Nephron progenitor cell (in vitro differentiated cells): ENCODE measurements at regions not wholly inside any gene's neighbourhood (a gene's known extent, or its start where the extent isn't known, plus 50 kb on each side); places are given as distances from the start of the nearest gene placed in this dataset.
"Not testable (repeated sequence)": the region's sequence is repeated elsewhere in the genome, so short reads cannot be mapped to it uniquely, and the experiment has no call there.

Experiments
- DNase-seq: peaks from one replicate; pipeline ENCODE4 v3.0.0; 2021
- H3K27ac Mint-ChIP-seq: 2 replicates; pipeline ENCODE4 v1.8.0; 2021; ENCODE audit warnings: mild to moderate bottlenecking, moderate library complexity, mixed read lengths
- H3K27me3 Mint-ChIP-seq: 2 replicates; pipeline ENCODE4 v1.8.0; 2021; ENCODE audit warnings: mild to moderate bottlenecking, low read depth, mixed read lengths; ENCODE audit not compliant: poor library complexity
- H3K36me3 Mint-ChIP-seq: 2 replicates; pipeline ENCODE4 v1.8.0; 2021; ENCODE audit warnings: low read depth, mixed read lengths
- H3K4me1 Mint-ChIP-seq: 2 replicates; pipeline ENCODE4 v1.8.0; 2021; ENCODE audit warnings: mixed read lengths
- H3K4me3 Mint-ChIP-seq: 2 replicates; pipeline ENCODE4 v1.8.0; 2021; ENCODE audit warnings: mild to moderate bottlenecking, moderate library complexity, mixed read lengths
- H3K9me3 Mint-ChIP-seq: 2 replicates; pipeline ENCODE4 v1.8.0; 2021; ENCODE audit warnings: mild to moderate bottlenecking, moderate library complexity, mixed read lengths
- TF ChIP-seq, protein P1 (sequence below): fragments of 200-600 bp; sonication (generic); IDR thresholded peaks from 2 replicates; pipeline ENCODE4 v1.5.0; 2021; ENCODE audit warnings: antibody characterized with exemption

DNA sequence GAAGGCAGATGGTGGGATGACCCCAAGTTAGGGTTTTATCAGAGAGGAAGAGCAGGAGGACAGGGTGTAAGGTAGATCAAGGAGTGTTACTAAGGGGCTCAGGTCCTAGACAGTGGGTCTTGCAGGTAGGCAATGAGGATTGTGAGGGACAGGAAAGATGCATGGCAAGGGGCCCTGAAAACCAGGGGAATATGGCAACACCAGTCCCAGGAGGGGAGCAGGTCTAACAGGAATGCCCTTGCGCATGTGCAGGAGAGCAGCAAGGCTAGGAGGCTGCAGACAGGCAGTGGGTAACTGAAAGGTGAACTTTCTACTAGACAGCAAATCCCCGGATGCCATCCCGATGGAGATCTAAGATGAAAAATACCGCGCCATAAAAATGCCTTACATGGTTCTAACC lies 211.3 kb downstream of the ALG10 start:
- H3K27me3 Mint-ChIP-seq: no peaks in the 10 kb centered on the region
- peaks cover 5% of the 10 kb centered on the region for H3K36me3 Mint-ChIP-seq
- TF ChIP-seq, protein P1, sequence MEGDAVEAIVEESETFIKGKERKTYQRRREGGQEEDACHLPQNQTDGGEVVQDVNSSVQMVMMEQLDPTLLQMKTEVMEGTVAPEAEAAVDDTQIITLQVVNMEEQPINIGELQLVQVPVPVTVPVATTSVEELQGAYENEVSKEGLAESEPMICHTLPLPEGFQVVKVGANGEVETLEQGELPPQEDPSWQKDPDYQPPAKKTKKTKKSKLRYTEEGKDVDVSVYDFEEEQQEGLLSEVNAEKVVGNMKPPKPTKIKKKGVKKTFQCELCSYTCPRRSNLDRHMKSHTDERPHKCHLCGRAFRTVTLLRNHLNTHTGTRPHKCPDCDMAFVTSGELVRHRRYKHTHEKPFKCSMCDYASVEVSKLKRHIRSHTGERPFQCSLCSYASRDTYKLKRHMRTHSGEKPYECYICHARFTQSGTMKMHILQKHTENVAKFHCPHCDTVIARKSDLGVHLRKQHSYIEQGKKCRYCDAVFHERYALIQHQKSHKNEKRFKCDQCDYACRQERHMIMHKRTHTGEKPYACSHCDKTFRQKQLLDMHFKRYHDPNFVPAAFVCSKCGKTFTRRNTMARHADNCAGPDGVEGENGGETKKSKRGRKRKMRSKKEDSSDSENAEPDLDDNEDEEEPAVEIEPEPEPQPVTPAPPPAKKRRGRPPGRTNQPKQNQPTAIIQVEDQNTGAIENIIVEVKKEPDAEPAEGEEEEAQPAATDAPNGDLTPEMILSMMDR: no peak
- no peak for DNase-seq
- H3K4me3 Mint-ChIP-seq: no peak overlapping the region
- peaks cover 57% of the 10 kb centered on the region for H3K9me3 Mint-ChIP-seq
- no peaks in the 10 kb centered on the region for H3K4me1 Mint-ChIP-seq
- no peak overlapping the region for H3K27ac Mint-ChIP-seq

DNA sequence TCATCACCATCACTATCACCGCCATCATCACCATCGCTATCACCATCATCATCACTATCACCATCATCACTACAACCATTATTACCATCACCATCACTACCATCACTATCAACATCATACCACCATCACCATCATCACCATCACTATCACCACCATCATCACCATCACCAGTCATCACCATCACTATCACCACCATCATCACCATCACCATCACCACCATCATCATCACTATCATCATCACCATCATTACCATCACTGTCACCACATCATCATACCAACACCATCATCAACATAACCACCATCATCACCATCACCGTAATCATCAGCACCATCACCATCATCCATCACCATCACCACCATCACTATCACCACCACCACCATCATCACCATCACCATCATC lies 213.8 kb downstream of the ALG10 start:
- TF ChIP-seq, protein P1: no peak
- H3K4me1 Mint-ChIP-seq: no peaks in the 10 kb centered on the region
- peaks cover 36% of the 10 kb centered on the region for H3K9me3 Mint-ChIP-seq

DNA sequence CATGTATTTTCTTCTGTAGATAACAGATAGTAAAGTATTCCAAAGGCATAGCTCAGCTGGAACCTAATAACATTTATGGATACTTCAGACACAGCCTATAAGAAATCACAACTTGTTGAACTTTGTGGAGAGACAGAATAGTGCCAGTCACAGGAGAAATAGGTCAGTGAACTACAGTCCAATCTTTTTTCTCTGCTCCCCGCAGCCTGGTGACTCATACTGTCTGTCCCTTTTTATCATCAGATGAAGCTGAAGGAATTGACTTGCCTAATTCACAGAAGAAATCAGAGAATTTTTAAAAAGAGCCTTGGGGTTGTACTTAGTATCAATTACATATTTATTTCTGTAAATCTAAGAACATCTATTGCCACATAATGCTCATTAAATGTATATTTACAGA lies 222.3 kb downstream of the ALG10 start:
- Mint-ChIP-seq H3K9me3 (peaks cover 67% of the 10 kb centered on the region), H3K27me3 (no peaks in the 10 kb centered on the region), H3K4me1 (no peaks in the 10 kb centered on the region), H3K27ac (no peak overlapping the region), H3K4me3 (no peak overlapping the region), H3K36me3 (no peaks in the 10 kb centered on the region)
- TF ChIP-seq, protein P1: no peak
- DNase-seq: no peak

More for the DNA sequence above, 213.8 kb downstream of the ALG10 start:
- Mint-ChIP-seq H3K27ac (no peak overlapping the region), H3K4me3 (no peak overlapping the region), H3K36me3 (no peaks in the 10 kb centered on the region), H3K27me3 (no peaks in the 10 kb centered on the region)
- DNase-seq: no peak

DNA sequence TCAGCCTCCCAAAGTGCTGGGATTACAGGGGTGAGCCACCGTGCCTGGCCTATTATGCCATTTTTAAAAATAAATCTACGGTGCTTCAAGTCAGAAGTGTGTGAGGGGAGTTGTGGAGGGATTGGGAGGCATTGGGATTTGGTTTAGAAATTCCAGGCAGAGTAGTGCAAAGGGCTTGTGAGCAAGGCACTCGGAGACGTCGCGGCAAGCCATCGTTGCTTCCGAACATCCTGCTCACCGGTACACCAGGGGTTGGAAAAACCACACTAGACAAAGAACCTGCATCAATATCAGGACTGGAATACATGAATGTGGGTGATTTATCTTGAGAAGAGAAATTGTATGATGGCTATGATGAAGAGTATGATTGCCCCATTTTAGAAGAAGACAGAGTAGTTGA lies 227.0 kb downstream of the ALG10 start:
- Mint-ChIP-seq H3K4me3 (no peak overlapping the region), H3K36me3 (no peaks in the 10 kb centered on the region), H3K27ac (no peak overlapping the region), H3K9me3 (peaks cover 88% of the 10 kb centered on the region), H3K27me3 (no peaks in the 10 kb centered on the region), H3K4me1 (no peaks in the 10 kb centered on the region)
- TF ChIP-seq, protein P1: no peak
- no peak for DNase-seq

DNA sequence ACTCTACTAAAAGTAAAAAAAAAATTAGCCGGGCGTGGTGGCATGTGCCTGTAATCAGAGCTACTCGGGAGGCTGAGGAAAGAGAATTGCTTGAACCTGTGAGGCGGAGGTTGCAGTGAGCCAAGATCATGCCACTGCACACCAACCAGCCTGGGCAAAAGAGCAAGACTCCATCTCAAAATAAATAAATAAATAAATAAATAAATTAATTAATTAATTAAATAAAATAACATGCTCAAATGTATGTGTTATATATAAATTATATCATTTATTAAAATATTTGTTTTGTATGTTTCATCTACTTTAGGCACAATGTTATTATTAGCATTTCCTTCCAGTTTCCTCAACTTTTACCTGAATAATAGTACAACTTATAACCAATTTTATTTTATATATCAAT lies 229.6 kb downstream of the ALG10 start:
- H3K27me3 Mint-ChIP-seq, H3K4me3 Mint-ChIP-seq, H3K4me1 Mint-ChIP-seq, H3K27ac Mint-ChIP-seq, DNase-seq, H3K36me3 Mint-ChIP-seq: not testable (repeated sequence)
- peaks cover 82% of the 10 kb centered on the region for H3K9me3 Mint-ChIP-seq

DNA sequence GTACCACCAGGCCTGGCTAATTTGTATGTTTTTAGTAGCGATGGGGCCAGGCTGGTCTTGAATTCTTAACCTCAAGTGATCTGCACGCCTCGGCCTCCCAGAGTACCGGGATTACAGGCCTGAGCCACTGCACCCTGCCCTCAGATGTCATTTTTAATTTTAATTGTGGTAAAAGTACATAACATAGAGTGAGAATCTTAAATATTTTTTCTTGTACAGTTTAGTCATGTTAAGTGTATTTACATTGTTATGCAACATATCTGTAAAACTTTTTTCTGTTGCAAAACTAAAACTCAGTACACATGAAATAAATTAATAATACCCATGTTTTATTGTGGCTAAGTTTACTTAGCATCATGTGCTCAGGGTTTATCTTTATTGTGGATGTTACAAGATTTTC lies 231.4 kb downstream of the ALG10 start:
- no peaks in the 10 kb centered on the region for H3K4me1 Mint-ChIP-seq
- H3K9me3 Mint-ChIP-seq: peaks cover 77% of the 10 kb centered on the region
- no peak overlapping the region for H3K4me3 Mint-ChIP-seq
- H3K27me3 Mint-ChIP-seq: no peaks in the 10 kb centered on the region
- H3K36me3 Mint-ChIP-seq: no peaks in the 10 kb centered on the region
- no peak for DNase-seq
- no peak overlapping the region for H3K27ac Mint-ChIP-seq
- TF ChIP-seq, protein P1: no peak

DNA sequence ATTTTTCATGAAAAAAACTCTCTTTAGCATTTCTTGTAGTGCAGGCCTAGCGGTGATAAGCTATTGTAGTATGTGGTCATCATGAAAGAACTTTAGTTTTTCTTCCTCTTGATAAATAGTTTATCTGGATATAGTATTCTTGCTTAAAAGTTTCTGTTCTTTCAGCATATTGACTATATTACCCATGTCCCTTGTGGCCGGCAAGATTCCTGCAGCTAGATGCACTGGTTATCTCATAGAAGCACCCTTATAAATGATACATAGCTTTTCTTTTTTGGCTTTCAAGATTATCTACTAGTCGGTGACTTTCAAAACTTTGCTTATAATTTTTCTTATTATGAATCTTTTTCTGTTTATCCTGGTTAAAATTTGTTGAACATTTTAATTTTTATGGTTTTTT lies 234.8 kb downstream of the ALG10 start:
- Mint-ChIP-seq H3K36me3 (no peaks in the 10 kb centered on the region), H3K9me3 (peaks cover 50% of the 10 kb centered on the region), H3K4me1 (no peaks in the 10 kb centered on the region), H3K4me3 (no peak overlapping the region), H3K27ac (no peak overlapping the region), H3K27me3 (no peaks in the 10 kb centered on the region)
- no peak for DNase-seq
- TF ChIP-seq, protein P1: no peak

DNA sequence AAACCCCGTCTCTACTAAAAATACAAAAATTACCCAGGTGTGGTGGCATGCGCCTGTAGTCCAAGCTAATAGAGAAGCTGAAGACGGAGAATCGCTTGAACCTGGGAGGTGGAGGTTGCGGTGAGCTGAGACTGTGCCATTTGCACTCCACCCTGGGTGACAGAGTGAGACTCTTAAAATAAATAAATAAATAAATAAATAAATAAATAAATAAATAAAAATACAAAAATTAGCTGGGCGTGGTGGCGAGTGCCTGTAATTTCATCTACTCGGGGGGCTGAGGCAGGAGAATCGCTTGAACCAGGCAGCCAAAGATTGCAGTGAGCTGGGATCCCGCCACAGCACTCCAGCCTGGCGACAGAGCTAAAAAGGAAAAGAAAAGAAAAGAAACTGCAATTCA lies 239.8 kb downstream of the ALG10 start:
- DNase-seq, H3K27ac Mint-ChIP-seq, H3K4me1 Mint-ChIP-seq, H3K27me3 Mint-ChIP-seq, H3K4me3 Mint-ChIP-seq, H3K36me3 Mint-ChIP-seq: not testable (repeated sequence)
- peaks cover 13% of the 10 kb centered on the region for H3K9me3 Mint-ChIP-seq
